GM12878 (cell line): ENCODE measurements at regions not wholly inside any gene's neighbourhood (a gene's known extent, or its start where the extent isn't known, plus 50 kb on each side); places are given as distances from the start of the nearest gene placed in this dataset.

ENCODE experiments used
- CHD2 ChIP-seq: IDR thresholded peaks from 2 replicates; pipeline ENCODE4 v1.6.1; 2011; ENCODE audit warnings: low read depth, low read length, improper control_type of control experiment, borderline replicate concordance
- GABPA ChIP-seq: IDR thresholded peaks from 2 replicates; pipeline ENCODE4 v1.6.1; 2014; ENCODE audit warnings: antibody characterized with exemption, low read depth, mild to moderate bottlenecking, inconsistent platforms
- KAT2A ChIP-seq: conservative IDR thresholded peaks from 2 replicates; pipeline ENCODE4 v1.6.1; 2011; ENCODE audit warnings: low read depth, low read length; ENCODE audit not compliant: control insufficient read depth
- NFIC ChIP-seq: IDR thresholded peaks from 2 replicates; pipeline ENCODE4 v1.6.1; 2012; ENCODE audit warnings: low read depth, mild to moderate bottlenecking, inconsistent platforms, low read length, moderate library complexity
- POLR2A ChIP-seq: IDR thresholded peaks from 2 replicates; pipeline ENCODE4 v1.6.1; 2011; ENCODE audit warnings: low read depth, mild to moderate bottlenecking, low read length
- RCOR1 ChIP-seq: conservative IDR thresholded peaks from 2 replicates; pipeline ENCODE4 v1.6.1; 2012; ENCODE audit warnings: low read depth, low read length, improper control_type of control experiment
- SMC3 ChIP-seq: IDR thresholded peaks from 2 replicates; pipeline ENCODE4 v1.6.1; 2011; ENCODE audit warnings: low read length, improper control_type of control experiment, borderline replicate concordance
- SP1 ChIP-seq: IDR thresholded peaks from one replicate; pipeline ENCODE4 v1.6.1; 2011; ENCODE audit warnings: low read depth, low read length
- ZBTB11 ChIP-seq: fragments of 450-650 bp; formaldehyde crosslinking; IDR thresholded peaks from 2 replicates; pipeline ENCODE4 v1.5.0; 2022; ENCODE audit warnings: mild to moderate bottlenecking, missing genetic modification characterization
- TF ChIP-seq, protein P1 (sequence below): fragments of 450-650 bp; formaldehyde crosslinking; IDR thresholded peaks from 2 replicates; pipeline ENCODE4 v1.4.0; 2020; ENCODE audit warnings: mild to moderate bottlenecking, moderate library complexity
- TF ChIP-seq, protein P2 (sequence below): IDR thresholded peaks from 2 replicates; pipeline ENCODE4 v1.6.1; 2012; ENCODE audit warnings: mild to moderate bottlenecking, low read depth, low read length

GRCh38 chr9:99393993-99394392 is 171.9 kb downstream of the SEC61B start:
- TF ChIP-seq SP1 (no peak), NFIC (no peak), POLR2A (no peak), KAT2A (no peak), GABPA (no peak), CHD2 (no peak), SMC3 (no peak), ZBTB11 (CRISPR knock-in tag) (no peak), RCOR1 (no peak)
- TF ChIP-seq, protein P1, sequence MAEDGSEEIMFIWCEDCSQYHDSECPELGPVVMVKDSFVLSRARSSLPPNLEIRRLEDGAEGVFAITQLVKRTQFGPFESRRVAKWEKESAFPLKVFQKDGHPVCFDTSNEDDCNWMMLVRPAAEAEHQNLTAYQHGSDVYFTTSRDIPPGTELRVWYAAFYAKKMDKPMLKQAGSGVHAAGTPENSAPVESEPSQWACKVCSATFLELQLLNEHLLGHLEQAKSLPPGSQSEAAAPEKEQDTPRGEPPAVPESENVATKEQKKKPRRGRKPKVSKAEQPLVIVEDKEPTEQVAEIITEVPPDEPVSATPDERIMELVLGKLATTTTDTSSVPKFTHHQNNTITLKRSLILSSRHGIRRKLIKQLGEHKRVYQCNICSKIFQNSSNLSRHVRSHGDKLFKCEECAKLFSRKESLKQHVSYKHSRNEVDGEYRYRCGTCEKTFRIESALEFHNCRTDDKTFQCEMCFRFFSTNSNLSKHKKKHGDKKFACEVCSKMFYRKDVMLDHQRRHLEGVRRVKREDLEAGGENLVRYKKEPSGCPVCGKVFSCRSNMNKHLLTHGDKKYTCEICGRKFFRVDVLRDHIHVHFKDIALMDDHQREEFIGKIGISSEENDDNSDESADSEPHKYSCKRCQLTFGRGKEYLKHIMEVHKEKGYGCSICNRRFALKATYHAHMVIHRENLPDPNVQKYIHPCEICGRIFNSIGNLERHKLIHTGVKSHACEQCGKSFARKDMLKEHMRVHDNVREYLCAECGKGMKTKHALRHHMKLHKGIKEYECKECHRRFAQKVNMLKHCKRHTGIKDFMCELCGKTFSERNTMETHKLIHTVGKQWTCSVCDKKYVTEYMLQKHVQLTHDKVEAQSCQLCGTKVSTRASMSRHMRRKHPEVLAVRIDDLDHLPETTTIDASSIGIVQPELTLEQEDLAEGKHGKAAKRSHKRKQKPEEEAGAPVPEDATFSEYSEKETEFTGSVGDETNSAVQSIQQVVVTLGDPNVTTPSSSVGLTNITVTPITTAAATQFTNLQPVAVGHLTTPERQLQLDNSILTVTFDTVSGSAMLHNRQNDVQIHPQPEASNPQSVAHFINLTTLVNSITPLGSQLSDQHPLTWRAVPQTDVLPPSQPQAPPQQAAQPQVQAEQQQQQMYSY (CRISPR knock-in tag) = no peak
- TF ChIP-seq, protein P2, sequence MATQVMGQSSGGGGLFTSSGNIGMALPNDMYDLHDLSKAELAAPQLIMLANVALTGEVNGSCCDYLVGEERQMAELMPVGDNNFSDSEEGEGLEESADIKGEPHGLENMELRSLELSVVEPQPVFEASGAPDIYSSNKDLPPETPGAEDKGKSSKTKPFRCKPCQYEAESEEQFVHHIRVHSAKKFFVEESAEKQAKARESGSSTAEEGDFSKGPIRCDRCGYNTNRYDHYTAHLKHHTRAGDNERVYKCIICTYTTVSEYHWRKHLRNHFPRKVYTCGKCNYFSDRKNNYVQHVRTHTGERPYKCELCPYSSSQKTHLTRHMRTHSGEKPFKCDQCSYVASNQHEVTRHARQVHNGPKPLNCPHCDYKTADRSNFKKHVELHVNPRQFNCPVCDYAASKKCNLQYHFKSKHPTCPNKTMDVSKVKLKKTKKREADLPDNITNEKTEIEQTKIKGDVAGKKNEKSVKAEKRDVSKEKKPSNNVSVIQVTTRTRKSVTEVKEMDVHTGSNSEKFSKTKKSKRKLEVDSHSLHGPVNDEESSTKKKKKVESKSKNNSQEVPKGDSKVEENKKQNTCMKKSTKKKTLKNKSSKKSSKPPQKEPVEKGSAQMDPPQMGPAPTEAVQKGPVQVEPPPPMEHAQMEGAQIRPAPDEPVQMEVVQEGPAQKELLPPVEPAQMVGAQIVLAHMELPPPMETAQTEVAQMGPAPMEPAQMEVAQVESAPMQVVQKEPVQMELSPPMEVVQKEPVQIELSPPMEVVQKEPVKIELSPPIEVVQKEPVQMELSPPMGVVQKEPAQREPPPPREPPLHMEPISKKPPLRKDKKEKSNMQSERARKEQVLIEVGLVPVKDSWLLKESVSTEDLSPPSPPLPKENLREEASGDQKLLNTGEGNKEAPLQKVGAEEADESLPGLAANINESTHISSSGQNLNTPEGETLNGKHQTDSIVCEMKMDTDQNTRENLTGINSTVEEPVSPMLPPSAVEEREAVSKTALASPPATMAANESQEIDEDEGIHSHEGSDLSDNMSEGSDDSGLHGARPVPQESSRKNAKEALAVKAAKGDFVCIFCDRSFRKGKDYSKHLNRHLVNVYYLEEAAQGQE = no peak
